HG02970 (cell line): ENCODE measurements at regions not wholly inside any gene's neighbourhood (a gene's known extent, or its start where the extent isn't known, plus 50 kb on each side); places are given as distances from the start of the nearest gene placed in this dataset.

Experiments used
- ATAC-seq: cut with Tn5 transposase; IDR thresholded peaks from one replicate; pipeline ENCODE4 v1.9.1; 2021; ENCODE audit warnings: mild to moderate bottlenecking, moderate library complexity, moderate number of reproducible peaks; ENCODE audit not compliant: unreplicated experiment, low FRiP score

- ATAC-seq = no peak
These were observed 292.7 kb downstream of the BCL11A start for GRCh38 chr2:60260639-60261296.

GRCh38 chr2:60259781-60260180 lies 293.7 kb downstream of the BCL11A start:
- ATAC-seq = no peak

DNA sequence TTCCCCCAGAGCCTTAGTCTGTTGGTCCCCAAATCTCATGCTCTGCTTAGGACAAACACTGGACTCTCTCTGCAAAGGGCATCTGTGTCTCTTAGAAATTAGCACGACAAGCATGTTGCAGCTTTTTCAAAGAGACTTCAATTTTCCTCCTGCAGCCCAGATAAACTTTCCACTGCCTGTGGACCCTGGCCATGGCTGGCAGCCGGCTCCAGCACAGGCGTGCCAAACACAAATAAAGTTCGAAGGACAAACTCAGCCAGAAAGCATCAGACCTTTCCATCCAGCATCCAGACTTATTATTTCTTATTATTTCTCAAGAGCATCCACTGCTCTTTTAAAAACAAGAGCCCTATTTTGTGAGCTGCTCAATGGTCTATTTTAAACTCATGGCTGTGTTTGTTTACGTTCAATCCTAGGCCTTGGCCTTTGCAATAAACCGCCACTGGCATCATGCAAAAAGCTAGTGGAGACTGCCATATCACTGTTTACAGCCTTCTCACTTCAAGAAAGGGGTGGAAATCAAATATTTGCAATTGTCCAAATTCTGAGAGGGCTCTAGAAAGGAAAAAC lies 300.8 kb downstream of the BCL11A start:
- ATAC-seq = no peak

DNA sequence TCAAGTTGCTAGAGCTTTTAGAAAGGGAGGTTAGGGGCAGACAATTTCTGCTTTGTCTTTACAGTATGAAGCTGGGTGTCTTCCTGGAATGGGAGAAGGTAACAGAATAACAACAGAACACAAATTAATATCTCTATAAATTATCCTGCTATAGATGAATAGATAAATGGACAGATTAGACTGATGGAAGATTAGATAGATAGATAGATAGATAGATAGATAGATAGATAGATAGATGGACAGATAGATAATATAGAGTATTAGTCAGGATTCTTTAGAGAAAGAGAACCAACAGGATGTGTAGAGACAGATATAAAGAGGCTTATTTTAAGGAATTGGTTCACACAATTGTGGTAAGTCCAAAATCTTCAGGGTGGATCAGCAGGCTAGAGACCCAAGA lies 302.2 kb downstream of the BCL11A start:
- no peak for ATAC-seq

DNA sequence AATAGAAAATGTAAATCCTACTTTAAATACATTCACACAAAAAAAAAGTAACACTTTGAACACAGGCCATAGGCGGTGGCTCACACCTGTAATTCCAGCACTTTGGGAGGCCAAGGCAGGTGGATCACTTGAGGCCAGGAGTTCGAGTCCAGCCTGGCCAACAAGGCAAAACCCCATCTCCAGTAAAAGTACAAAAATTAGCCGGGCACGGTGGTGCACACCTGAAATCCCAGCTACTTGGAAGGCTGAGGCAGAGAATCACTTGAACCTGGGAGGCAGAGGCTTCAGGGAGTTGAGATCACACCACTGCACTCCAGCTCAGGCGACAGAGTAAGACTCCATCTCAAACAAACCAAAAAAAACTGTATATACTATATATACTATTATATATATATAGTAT lies 303.6 kb downstream of the BCL11A start:
- ATAC-seq = no peak

GRCh38 chr2:60247471-60247870 lies 306.0 kb downstream of the BCL11A start:
- no peak for ATAC-seq

DNA sequence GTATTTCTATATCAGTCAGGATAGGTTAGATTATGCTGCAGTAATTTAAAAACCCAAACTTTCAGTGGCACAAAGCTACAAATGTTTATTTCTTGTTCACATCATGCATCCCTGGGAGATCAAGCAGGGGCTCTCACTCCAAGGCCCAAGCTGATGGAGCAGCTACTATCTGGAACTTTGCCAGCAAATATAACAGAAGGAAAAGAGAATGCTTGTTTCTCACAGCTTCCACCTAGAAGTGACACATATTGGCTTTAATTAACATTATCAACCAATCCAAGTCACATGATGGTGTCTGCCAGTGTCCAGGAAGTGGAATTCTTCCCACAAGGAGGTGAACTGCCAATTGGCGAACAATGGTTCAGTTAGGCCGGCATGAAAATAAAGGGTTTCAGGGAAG lies 306.9 kb downstream of the BCL11A start:
- no peak for ATAC-seq

DNA sequence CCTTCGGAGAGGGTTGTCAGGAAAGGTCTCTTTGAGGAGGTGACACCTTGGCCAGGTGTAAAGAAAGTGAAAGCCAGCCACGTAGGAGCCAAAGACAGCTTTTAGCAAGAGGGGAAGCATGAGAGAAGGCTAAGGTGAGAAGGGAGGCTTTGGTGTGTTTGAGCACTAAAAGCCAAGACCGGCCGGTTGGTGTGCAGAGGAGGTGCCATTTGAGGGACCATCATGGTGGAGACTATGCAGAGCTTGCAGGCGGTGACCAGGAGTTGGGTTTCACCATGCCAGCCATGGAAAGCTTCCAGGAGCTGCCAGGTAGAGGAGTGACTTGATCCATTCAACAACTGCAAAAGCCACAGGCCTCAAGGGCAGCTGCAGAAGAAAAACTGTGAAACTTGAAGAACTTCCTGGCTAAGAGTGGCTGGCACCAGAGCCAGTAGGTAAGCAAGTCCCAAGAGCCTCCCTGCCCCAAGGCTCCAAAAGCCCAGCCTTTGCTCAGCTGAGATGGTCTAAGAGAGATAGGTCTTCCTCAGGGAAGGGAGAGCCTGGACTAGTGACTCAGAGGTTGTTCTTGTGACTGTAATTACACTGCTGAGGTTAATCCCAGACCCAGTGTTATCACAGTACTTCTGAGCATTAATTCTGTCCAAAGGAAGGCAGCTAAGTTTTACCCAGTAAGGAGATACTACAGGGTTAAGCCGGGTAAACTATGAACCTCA lies 319.0 kb downstream of the BCL11A start:
- no peak for ATAC-seq

- ATAC-seq = no peak
These were observed 322.9 kb downstream of the BCL11A start for GRCh38 chr2:60230596-60230995.

- ATAC-seq = no peak
These were observed 323.4 kb downstream of the BCL11A start for GRCh38 chr2:60230037-60230436.

GRCh38 chr2:60226943-60227342 lies 326.5 kb downstream of the BCL11A start:
- ATAC-seq = no peak

DNA sequence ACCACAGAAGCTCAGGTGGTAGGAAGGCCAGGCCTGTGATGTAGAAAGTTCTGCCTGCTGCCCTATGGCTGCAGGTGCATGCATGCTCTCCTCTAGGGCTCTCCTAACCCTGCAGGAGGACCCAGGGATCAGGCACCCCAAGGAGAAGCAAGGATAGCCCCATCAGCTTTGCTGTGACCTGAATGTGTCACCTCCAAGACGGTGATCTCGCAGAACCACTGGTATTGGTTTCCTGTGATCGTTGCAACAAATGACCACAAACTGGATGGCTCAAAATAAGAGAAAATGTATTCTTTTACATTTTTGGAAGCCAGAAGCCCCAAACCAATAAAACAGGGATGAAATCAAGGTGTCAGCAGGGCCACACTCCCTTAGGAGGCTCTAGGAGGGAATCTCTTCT lies 327.3 kb downstream of the BCL11A start:
- ATAC-seq = no peak

GRCh38 chr2:60223859-60224258 lies 329.6 kb downstream of the BCL11A start:
- ATAC-seq = no peak

- no peak for ATAC-seq
These were observed 332.4 kb downstream of the BCL11A start for GRCh38 chr2:60221098-60221497.

DNA sequence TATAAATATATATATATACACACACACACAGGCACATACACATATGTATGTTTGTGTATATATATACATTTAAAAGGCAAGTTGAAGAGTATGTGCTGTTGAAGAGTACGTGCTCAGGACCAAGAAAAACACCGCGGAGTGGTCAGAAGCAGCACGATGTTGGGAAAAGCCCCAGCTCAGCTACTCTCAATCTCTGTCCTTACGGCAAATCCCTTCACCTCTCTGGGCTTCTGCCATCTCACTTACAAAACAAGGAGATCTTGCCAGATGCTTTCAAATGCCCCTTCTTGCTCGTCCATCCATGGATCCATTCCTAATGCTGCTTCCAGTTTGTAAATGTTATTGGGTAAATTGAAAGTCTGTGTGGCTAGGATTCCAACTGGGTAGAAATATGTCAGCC lies 333.9 kb downstream of the BCL11A start:
- no peak for ATAC-seq

DNA sequence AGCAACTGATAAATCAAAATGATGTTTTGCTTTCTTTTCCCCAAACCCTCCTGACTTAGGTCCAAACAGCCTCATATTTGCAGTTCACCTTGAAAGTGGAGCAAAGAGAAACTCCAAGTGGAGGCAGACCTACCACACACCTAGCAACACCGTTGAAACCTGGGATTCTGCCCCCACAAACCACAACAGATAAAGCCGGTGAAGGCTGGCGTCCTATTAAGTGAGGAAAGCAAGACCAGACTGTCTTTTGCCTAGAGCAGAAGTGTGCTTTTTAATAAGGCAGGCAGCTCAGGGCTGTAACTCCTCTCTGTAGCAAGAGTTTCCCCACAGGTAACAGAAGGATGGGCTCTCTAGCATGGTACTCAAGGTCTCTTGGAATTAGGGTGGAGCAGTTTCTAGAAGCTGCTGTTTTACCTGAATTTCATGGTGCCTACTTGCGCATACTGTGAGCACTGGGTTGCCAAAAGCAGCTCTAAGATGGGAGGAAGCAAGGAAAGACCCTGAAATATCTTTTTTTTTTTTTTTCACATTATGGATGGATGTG lies 336.9 kb downstream of the BCL11A start:
- ATAC-seq = no peak

DNA sequence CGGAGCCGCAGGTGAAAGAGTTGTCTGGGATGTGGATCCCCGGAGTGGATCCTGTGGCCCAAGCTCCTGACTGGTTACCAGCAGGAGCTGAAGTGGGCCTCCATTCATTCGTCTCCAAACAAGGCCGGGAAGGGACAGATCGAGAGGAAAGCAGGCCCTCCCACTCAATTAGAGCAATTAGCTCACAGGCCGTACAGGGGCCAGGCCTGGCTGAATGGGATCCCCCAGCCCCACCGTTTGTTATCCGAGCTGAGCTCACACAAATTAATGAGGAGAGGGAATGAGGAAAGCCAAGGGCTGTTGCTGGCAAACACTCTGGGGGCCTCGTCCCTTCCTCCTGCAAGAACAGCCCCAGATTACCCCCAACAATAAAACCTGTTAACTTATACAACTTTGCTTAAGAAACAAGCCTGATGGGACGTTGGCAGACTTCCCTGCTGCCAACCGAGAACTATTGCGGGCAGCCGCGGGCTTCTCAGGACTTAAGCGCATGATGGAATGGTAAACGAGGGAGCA lies 338.0 kb downstream of the BCL11A start:
- ATAC-seq = no peak

DNA sequence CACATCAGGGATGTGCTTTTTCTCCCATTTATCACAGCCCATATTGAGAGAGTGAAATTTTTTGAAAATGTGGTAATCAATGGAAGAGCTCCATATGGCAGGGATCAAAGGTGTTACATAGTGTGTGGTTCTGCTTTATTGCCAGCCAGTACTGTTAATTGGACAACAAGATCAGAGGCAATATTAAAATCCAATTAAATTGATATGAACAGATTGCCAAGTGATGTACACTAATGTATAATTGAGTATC lies 338.9 kb downstream of the BCL11A start:
- no peak for ATAC-seq

- ATAC-seq = no peak
These were observed 339.4 kb downstream of the BCL11A start for GRCh38 chr2:60213865-60214625.

DNA sequence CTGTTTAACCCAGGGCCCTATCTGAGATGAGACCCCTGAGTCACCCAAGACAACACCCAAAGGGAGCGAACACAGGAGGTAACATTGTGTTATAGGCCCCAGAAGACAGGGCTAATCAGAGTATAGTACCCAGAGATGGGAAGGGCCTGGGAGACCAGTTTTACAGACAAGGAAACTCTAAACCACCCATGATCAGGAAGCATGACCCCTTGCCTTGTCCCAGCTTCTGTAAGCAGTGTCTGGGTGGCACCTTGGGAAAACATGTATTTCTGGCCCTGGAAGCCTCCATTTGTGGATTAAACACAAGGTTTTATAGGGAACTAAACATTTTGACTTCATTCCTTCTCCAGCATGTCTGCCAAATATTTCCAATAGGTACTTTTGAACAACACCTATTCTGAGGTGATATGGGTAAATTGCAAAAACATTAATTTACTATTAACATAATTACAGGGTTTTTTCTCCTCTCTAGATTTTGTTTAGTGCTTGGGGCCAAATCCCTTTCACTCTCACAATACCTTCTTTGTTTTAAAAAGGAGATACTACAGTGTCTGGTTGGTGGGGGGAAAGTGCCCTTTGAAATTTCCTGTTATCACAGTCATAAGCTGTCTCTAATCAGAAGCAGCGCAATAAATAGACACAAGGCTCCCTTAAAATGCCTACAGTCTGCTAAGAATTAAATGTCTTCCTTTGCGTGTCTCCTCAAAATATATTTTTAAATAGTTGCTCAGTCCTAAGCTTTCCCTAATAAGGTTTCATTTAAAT lies 341.1 kb downstream of the BCL11A start:
- no peak for ATAC-seq
